ENCODE measurements at regions not wholly inside any gene's neighbourhood (a gene's known extent, or its start where the extent isn't known, plus 50 kb on each side); places are given as distances from the start of the nearest gene placed in this dataset.

DNA sequence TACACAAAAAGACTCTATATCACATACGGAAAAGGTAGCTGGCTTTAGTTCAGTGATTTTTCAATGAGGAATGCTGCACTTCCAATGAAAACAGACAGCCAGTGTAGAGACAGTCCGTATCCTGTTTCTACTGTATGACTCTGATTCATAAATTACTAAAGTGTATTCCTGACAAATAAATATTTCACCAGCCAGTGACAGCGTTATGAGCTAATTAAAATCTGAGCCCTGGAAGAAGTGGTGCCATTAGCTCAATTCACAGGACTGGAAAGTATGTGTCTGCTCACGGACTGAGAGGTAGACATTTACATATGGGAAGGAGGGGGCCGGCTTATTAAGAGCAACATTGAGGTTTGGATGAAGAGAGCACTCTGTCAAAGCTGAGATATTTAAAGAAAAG is 207.9 kb upstream of the RBFOX1 start:
- Histone ChIP-seq H3K4me3 (replicated peaks in 1 of 4; ENCODE audit: control extremely low read depth in 1 of 4, insufficient read depth in 1 of 4, low read depth in 3 of 4, low read length in 4 of 4) (no peak overlapping the region), H3K9ac (ENCODE audit: insufficient read depth, low read length) (no peak overlapping the region), H3K4me2 (ENCODE audit: extremely low read depth, insufficient read depth, low read length) (no peak overlapping the region), H3K27me3 (ENCODE audit: control insufficient read depth, insufficient read depth, low read length) (no peaks in the 10 kb centered on the region), H4K20me1 (ENCODE audit: control insufficient read depth, extremely low read depth, insufficient read depth, low read length) (no peaks in the 10 kb centered on the region), H3K9me3 (ENCODE audit: control insufficient read depth, insufficient read depth, low read depth, low read length) (no peaks in the 10 kb centered on the region), H2AFZ (ENCODE audit: low read length) (no peak overlapping the region), H3K36me3 (ENCODE audit: control insufficient read depth, insufficient read depth, low read length) (no peaks in the 10 kb centered on the region), H3K27ac (ENCODE audit: insufficient read depth, low read length) (no peak overlapping the region), H3K79me2 (ENCODE audit: control insufficient read depth, insufficient read depth, low read length) (no peaks in the 10 kb centered on the region), H3K4me1 (ENCODE audit: control insufficient read depth, extremely low read depth, insufficient read depth, low read length) (no peaks in the 10 kb centered on the region)
- no peak for DNase-seq (ENCODE audit: low read depth in 2 of 2)
- TF ChIP-seq, protein P1, sequence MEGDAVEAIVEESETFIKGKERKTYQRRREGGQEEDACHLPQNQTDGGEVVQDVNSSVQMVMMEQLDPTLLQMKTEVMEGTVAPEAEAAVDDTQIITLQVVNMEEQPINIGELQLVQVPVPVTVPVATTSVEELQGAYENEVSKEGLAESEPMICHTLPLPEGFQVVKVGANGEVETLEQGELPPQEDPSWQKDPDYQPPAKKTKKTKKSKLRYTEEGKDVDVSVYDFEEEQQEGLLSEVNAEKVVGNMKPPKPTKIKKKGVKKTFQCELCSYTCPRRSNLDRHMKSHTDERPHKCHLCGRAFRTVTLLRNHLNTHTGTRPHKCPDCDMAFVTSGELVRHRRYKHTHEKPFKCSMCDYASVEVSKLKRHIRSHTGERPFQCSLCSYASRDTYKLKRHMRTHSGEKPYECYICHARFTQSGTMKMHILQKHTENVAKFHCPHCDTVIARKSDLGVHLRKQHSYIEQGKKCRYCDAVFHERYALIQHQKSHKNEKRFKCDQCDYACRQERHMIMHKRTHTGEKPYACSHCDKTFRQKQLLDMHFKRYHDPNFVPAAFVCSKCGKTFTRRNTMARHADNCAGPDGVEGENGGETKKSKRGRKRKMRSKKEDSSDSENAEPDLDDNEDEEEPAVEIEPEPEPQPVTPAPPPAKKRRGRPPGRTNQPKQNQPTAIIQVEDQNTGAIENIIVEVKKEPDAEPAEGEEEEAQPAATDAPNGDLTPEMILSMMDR (conservative IDR thresholded peaks at IDR 0.05 in 1 of 2, IDR thresholded peaks at IDR 0.05 in 1 of 2; ENCODE audit: low read depth in 1 of 2, low read length in 2 of 2), result no peak
- no peak for TF ChIP-seq EZH2 (IDR thresholded peaks at IDR 0.05; ENCODE audit: low read length, missing control alignments)

DNA sequence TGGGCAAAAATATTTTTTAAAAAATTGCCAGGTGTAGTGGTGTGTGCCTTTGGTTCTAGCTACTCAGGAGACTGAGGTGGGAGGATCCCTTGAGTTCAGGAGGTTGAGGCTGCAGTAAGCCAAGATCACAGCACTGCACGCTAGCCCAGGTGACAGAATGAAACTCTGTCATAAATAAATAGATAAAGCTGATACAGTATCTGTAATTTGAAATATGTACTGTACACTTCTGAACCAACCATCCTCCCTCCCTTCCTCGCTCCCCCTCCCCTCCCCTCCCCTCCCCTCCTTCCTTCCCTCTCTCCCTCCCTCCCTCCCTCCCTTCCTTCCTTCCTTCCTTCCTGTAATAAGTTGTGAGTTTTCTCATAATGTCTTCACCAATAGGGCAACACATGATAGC is 208.4 kb upstream of the RBFOX1 start:
- Histone ChIP-seq H3K9me3 (ENCODE audit: control insufficient read depth, insufficient read depth, low read depth, low read length) (no peaks in the 10 kb centered on the region), H3K4me2 (ENCODE audit: extremely low read depth, insufficient read depth, low read length) (no peak overlapping the region), H3K27ac (ENCODE audit: insufficient read depth, low read length) (no peak overlapping the region), H3K9ac (ENCODE audit: insufficient read depth, low read length) (no peak overlapping the region), H3K36me3 (ENCODE audit: control insufficient read depth, insufficient read depth, low read length) (no peaks in the 10 kb centered on the region), H3K4me1 (ENCODE audit: control insufficient read depth, extremely low read depth, insufficient read depth, low read length) (no peaks in the 10 kb centered on the region), H3K27me3 (ENCODE audit: control insufficient read depth, insufficient read depth, low read length) (no peaks in the 10 kb centered on the region), H3K4me3 (replicated peaks in 1 of 4; ENCODE audit: control extremely low read depth in 1 of 4, insufficient read depth in 1 of 4, low read depth in 3 of 4, low read length in 4 of 4) (no peak overlapping the region), H2AFZ (ENCODE audit: low read length) (no peak overlapping the region), H4K20me1 (ENCODE audit: control insufficient read depth, extremely low read depth, insufficient read depth, low read length) (no peaks in the 10 kb centered on the region), H3K79me2 (ENCODE audit: control insufficient read depth, insufficient read depth, low read length) (no peaks in the 10 kb centered on the region)
- DNase-seq (ENCODE audit: low read depth in 2 of 2), result no peak
- TF ChIP-seq, protein P1 (conservative IDR thresholded peaks at IDR 0.05 in 1 of 2, IDR thresholded peaks at IDR 0.05 in 1 of 2; ENCODE audit: low read depth in 1 of 2, low read length in 2 of 2), result no peak
- no peak for TF ChIP-seq EZH2 (IDR thresholded peaks at IDR 0.05; ENCODE audit: low read length, missing control alignments)

DNA sequence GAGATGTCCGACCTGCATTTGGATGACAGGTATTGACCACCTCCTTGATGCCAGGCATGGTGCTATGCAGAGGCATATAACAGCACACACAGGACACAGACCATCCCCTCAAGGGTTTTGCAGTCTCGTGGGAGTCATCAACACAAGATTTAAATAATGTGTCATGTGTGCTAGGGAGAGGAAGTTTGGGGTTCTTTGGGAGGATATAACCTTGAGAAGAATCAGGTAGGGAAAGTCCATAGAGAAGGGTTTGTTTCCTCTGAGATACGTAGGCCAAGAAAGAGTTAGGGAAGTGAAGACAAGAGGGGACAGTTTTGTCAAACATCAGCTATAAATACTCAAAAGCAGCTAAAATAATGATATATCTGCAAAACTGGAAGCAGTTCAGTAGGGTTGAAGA is 215.9 kb upstream of the RBFOX1 start:
- H3K9me3 ChIP-seq (ENCODE audit: control insufficient read depth, insufficient read depth, low read depth, low read length), result no peaks in the 10 kb centered on the region
- no peaks in the 10 kb centered on the region for H3K36me3 ChIP-seq (ENCODE audit: control insufficient read depth, insufficient read depth, low read length)
- H2AFZ ChIP-seq (ENCODE audit: low read length), result no peak overlapping the region
- TF ChIP-seq EZH2 (IDR thresholded peaks at IDR 0.05; ENCODE audit: low read length, missing control alignments), result no peak
- TF ChIP-seq, protein P1 (conservative IDR thresholded peaks at IDR 0.05 in 1 of 2, IDR thresholded peaks at IDR 0.05 in 1 of 2; ENCODE audit: low read depth in 1 of 2, low read length in 2 of 2), result no peak
- no peak overlapping the region for H3K4me3 ChIP-seq (replicated peaks in 1 of 4; ENCODE audit: control extremely low read depth in 1 of 4, insufficient read depth in 1 of 4, low read depth in 3 of 4, low read length in 4 of 4)
- no peak for DNase-seq (ENCODE audit: low read depth in 2 of 2)
- no peaks in the 10 kb centered on the region for H3K4me1 ChIP-seq (ENCODE audit: control insufficient read depth, extremely low read depth, insufficient read depth, low read length)
- H3K27ac ChIP-seq (ENCODE audit: insufficient read depth, low read length), result no peak overlapping the region
- H3K4me2 ChIP-seq (ENCODE audit: extremely low read depth, insufficient read depth, low read length), result no peak overlapping the region
- no peaks in the 10 kb centered on the region for H3K27me3 ChIP-seq (ENCODE audit: control insufficient read depth, insufficient read depth, low read length)
- no peaks in the 10 kb centered on the region for H3K79me2 ChIP-seq (ENCODE audit: control insufficient read depth, insufficient read depth, low read length)
- H3K9ac ChIP-seq (ENCODE audit: insufficient read depth, low read length), result no peak overlapping the region
- H4K20me1 ChIP-seq (ENCODE audit: control insufficient read depth, extremely low read depth, insufficient read depth, low read length), result no peaks in the 10 kb centered on the region

Data from fibroblast of lung (primary cell).